ENCODE measurements at regions not wholly inside any gene's neighbourhood (a gene's known extent, or its start where the extent isn't known, plus 50 kb on each side); places are given as distances from the start of the nearest gene placed in this dataset.
"Not testable (repeated sequence)": the region's sequence is repeated elsewhere in the genome, so short reads cannot be mapped to it uniquely, and the experiment has no call there.

DNA sequence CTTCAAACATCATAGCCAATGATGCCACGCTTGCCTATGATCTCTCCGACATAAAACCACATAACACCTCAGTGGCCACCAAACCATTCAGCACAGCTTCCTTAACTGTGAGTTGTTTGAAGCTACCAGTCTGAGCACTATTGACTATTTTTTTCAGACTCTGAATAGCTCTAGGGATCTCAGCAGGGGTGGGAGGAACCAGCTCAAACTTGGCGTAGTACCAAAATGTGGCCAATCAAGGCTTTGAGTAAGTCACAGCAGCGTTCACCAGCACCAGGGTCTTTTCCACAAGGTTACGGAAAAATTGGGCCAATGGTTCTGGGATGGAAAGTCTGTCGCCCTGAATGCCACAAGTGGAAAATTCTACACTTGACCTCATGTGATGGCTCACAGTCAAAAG lies 70.6 kb downstream of the SMPDL3A start:
- Mint-ChIP-seq H3K9me3 (no peaks in the 10 kb centered on the region), H3K36me3 (ENCODE audit: low read depth) (no peaks in the 10 kb centered on the region), H3K4me3 (no peak overlapping the region), H3K27me3 (ENCODE audit: low read depth) (no peaks in the 10 kb centered on the region), H3K4me1 (ENCODE audit: low read depth) (no peaks in the 10 kb centered on the region), H3K27ac (no peak overlapping the region)
- CTCF ChIA-PET, result no interaction called here
- intact Hi-C loops (cut with micrococcal nuclease), result no loop called here
- no peak for DNase-seq

DNA sequence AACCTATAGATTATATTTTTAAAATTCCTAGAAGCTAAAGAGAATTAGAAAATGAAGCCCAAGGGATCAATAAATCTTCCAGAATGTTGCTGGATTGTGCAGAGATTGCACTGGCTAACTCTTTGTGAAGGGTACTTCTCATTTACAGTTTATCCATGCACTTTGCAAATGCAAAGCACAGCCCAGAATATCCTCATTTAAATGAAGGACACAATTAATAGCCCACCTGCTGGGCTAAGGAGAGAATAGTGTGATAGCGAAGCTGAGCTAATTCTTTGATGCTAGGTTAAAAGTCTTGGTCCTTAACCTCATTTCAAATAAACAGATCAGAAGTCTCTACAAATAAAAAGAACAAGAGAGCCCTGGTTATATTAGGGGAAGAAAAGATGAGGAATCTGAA lies 72.5 kb downstream of the SMPDL3A start:
- Mint-ChIP-seq H3K9me3 (no peaks in the 10 kb centered on the region), H3K27me3 (ENCODE audit: low read depth) (no peaks in the 10 kb centered on the region), H3K27ac (no peak overlapping the region), H3K4me3 (no peak overlapping the region), H3K36me3 (ENCODE audit: low read depth) (no peaks in the 10 kb centered on the region), H3K4me1 (ENCODE audit: low read depth) (no peaks in the 10 kb centered on the region)
- CTCF ChIA-PET, result no interaction called here
- no peak for DNase-seq
- intact Hi-C loops (cut with micrococcal nuclease), result no loop called here

DNA sequence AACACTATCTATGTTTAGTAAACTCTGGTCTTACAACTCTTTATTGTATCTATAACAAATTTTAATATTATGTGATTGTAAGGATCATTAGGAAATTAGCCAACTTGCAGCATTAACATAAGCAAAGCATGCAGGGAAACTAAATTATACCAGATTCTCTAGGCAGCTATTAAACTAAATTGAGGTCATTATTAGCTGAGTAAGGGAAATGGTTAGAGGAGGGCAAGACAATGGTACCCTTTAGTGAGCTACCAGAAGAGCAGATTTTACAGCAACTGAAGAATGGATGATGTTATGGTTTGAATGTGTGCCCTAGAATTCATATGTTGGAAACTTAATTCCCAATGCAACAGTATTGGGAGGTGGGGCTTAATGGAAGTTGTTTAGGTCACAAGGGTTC lies 79.1 kb downstream of the SMPDL3A start:
- Mint-ChIP-seq H3K27me3 (ENCODE audit: low read depth) (peaks cover 6% of the 10 kb centered on the region), H3K27ac (no peak overlapping the region), H3K4me1 (ENCODE audit: low read depth) (no peaks in the 10 kb centered on the region), H3K36me3 (ENCODE audit: low read depth) (no peaks in the 10 kb centered on the region), H3K9me3 (no peaks in the 10 kb centered on the region), H3K4me3 (no peak overlapping the region)
- no peak for DNase-seq
- CTCF ChIA-PET, result no interaction called here
- intact Hi-C loops (cut with micrococcal nuclease), result no loop called here

GRCh38 chr6:122869437-122870024 lies 80.5 kb downstream of the SMPDL3A start:
- DNase-seq, result peak; percentile 13
- no peak overlapping the region for H3K4me3 Mint-ChIP-seq
- no peaks in the 10 kb centered on the region for H3K9me3 Mint-ChIP-seq
- intact Hi-C loops (cut with micrococcal nuclease), result loop anchor here (1.0 kb wide), 1 partner anchor 447 kb away; no protein-coding TSS in a partner anchor
- H3K4me1 Mint-ChIP-seq (ENCODE audit: low read depth), result no peaks in the 10 kb centered on the region
- H3K27me3 Mint-ChIP-seq (ENCODE audit: low read depth), result peaks cover 6% of the 10 kb centered on the region
- H3K27ac Mint-ChIP-seq, result no peak overlapping the region
- H3K36me3 Mint-ChIP-seq (ENCODE audit: low read depth), result no peaks in the 10 kb centered on the region
- CTCF ChIA-PET, result interaction anchor here (0.7 to 0.8 kb wide), 3 partner anchors 16 to 88 kb away, joined by 3 to 4 read pairs (median 3); no protein-coding TSS in a partner anchor

DNA sequence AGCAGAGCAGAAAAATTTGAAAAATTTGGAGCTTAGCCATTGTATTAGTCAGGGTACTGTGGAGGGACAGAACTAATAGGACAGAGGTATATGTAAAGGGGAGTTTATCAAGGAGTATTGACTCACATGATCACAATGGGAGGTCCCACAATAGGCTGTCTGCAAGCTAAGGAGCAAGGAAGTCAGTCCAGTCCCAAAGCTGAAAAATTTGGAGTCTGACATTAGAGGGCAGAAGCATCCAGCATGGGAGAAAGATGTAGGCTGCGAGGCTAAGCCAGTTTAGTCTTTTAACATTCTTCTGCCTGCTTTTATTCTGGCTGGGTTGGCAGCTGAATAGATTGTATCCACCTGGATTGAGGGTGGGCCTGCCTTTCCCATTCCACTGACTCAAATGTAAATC lies 82.0 kb downstream of the SMPDL3A start:
- no peak overlapping the region for H3K27ac Mint-ChIP-seq
- intact Hi-C loops (cut with micrococcal nuclease), result no loop called here
- H3K27me3 Mint-ChIP-seq (ENCODE audit: low read depth), result peaks cover 6% of the 10 kb centered on the region
- no peaks in the 10 kb centered on the region for H3K4me1 Mint-ChIP-seq (ENCODE audit: low read depth)
- CTCF ChIA-PET, result no interaction called here
- no peak overlapping the region for H3K4me3 Mint-ChIP-seq
- no peak for DNase-seq
- no peaks in the 10 kb centered on the region for H3K36me3 Mint-ChIP-seq (ENCODE audit: low read depth)
- H3K9me3 Mint-ChIP-seq, result no peaks in the 10 kb centered on the region

DNA sequence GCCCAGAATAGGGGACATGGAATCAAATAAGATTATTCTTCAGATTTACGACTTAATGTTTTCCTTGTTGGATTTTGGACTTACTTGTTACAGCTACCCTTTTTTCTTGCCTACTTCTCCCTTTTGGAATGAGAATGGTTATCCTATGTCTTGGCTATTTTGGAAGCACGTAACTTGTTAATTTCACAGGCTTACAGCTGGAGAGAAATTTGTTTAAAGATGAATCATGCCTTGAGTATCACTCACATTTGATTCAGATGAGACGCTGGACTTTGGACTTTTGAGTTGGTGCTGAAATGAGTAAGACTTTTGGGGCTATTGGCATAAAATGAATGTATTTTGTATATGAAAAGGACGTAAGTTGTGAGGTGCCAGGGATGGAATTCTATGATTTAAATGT lies 83.3 kb downstream of the SMPDL3A start:
- H3K4me3 Mint-ChIP-seq, result no peak overlapping the region
- intact Hi-C loops (cut with micrococcal nuclease), result no loop called here
- no peaks in the 10 kb centered on the region for H3K9me3 Mint-ChIP-seq
- no peak for DNase-seq
- H3K36me3 Mint-ChIP-seq (ENCODE audit: low read depth), result no peaks in the 10 kb centered on the region
- CTCF ChIA-PET, result interaction anchor here (0.6 kb wide), 1 partner anchor 8 kb away, joined by 4 read pairs; no protein-coding TSS in a partner anchor
- no peaks in the 10 kb centered on the region for H3K4me1 Mint-ChIP-seq (ENCODE audit: low read depth)
- no peak overlapping the region for H3K27ac Mint-ChIP-seq
- H3K27me3 Mint-ChIP-seq (ENCODE audit: low read depth), result peaks cover 6% of the 10 kb centered on the region

- intact Hi-C loops (cut with micrococcal nuclease), result no loop called here
- peaks cover 2% of the 10 kb centered on the region for H3K27me3 Mint-ChIP-seq (ENCODE audit: low read depth)
- no peak for DNase-seq
- CTCF ChIA-PET, result interaction anchor here (1.1 kb wide), 1 partner anchor 69 kb away, joined by 4 read pairs; no protein-coding TSS in a partner anchor
- H3K4me3 Mint-ChIP-seq, result no peak overlapping the region
- no peaks in the 10 kb centered on the region for H3K4me1 Mint-ChIP-seq (ENCODE audit: low read depth)
- H3K27ac Mint-ChIP-seq, result no peak overlapping the region
- no peaks in the 10 kb centered on the region for H3K36me3 Mint-ChIP-seq (ENCODE audit: low read depth)
- H3K9me3 Mint-ChIP-seq, result no peaks in the 10 kb centered on the region
Observed at GRCh38 chr6:122877302-122877701, 88.2 kb downstream of the SMPDL3A start.

- CTCF ChIA-PET, result no interaction called here
- H3K9me3 Mint-ChIP-seq, result no peaks in the 10 kb centered on the region
Observed at GRCh38 chr6:122878796-122879195, 89.7 kb downstream of the SMPDL3A start.

DNA sequence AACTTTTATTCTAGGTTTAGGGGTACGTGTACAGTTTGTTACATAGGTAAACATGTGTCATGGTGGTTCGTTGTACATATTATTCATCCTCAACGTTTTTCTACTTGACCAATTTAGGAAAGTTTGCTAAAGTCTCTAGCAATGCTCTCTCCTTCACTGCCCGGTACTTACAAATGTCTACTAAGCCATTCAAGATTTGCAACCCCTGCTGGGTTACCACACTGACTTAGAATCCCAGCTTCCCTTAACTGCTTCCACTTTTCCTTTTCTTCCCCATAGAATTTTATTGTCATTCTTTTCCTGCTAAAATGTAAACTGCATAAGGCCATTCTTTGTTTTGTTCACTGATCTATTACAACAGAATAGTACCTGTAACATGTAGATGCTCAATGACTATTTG lies 97.4 kb downstream of the SMPDL3A start:
- no peaks in the 10 kb centered on the region for H3K27me3 Mint-ChIP-seq (ENCODE audit: low read depth)
- no peak overlapping the region for H3K4me3 Mint-ChIP-seq
- no peaks in the 10 kb centered on the region for H3K36me3 Mint-ChIP-seq (ENCODE audit: low read depth)
- no peak for DNase-seq
- intact Hi-C loops (cut with micrococcal nuclease), result no loop called here
- H3K27ac Mint-ChIP-seq, result no peak overlapping the region
- H3K9me3 Mint-ChIP-seq, result peaks cover 2% of the 10 kb centered on the region
- no peaks in the 10 kb centered on the region for H3K4me1 Mint-ChIP-seq (ENCODE audit: low read depth)
- CTCF ChIA-PET, result interaction anchor here (0.9 kb wide), 1 partner anchor 17 kb away, joined by 3 read pairs; no protein-coding TSS in a partner anchor

More at GRCh38 chr6:122878796-122879195, 89.7 kb downstream of the SMPDL3A start:
- H3K4me3 Mint-ChIP-seq, result no peak overlapping the region
- intact Hi-C loops (cut with micrococcal nuclease), result no loop called here
- no peaks in the 10 kb centered on the region for H3K27me3 Mint-ChIP-seq (ENCODE audit: low read depth)
- no peak overlapping the region for H3K27ac Mint-ChIP-seq
- no peak for DNase-seq
- no peaks in the 10 kb centered on the region for H3K4me1 Mint-ChIP-seq (ENCODE audit: low read depth)
- H3K36me3 Mint-ChIP-seq (ENCODE audit: low read depth), result no peaks in the 10 kb centered on the region

DNA sequence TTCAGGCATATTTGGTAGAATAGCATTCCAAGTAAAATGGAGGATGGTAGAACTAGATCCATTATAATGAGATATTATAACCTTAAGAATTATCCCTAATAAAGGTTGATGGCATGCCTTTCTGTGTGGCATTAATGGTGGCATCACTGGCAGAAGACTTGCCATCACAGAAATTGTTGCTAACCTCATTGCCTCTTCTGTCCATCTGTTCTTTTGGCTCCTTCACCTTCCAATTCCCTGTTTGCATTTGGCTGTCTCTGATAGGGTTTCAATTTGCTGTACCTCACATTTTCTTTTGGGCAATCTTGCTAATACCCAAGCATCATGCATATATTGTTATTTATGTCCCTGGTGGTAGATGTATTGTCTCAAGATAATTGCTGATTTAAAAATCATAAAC lies 98.9 kb downstream of the SMPDL3A start:
- CTCF ChIA-PET, result no interaction called here
- intact Hi-C loops (cut with micrococcal nuclease), result no loop called here
- Mint-ChIP-seq H3K27ac (no peak overlapping the region), H3K36me3 (ENCODE audit: low read depth) (no peaks in the 10 kb centered on the region), H3K9me3 (peaks cover 2% of the 10 kb centered on the region), H3K4me1 (ENCODE audit: low read depth) (no peaks in the 10 kb centered on the region), H3K4me3 (no peak overlapping the region), H3K27me3 (ENCODE audit: low read depth) (no peaks in the 10 kb centered on the region)
- DNase-seq, result no peak

DNA sequence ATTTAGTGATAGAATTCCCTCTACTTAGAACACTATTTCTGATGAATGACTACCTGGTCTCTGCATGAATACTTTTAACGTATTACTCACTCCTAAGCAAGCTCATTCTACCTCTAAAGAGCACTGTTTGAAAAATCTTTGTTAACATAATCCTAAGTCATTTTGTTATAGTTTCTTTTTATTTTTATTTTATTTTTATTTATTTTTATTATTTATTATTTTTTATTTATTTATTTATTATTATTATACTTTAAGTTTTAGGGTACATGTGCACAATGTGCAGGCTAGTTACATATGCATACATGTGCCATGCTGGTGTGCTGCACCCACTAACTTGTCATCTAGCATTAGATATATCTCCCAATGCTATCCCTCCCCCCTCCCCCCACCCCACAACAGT lies 99.6 kb downstream of the SMPDL3A start:
- H3K4me3 Mint-ChIP-seq; H3K36me3 Mint-ChIP-seq (ENCODE audit: low read depth); DNase-seq; intact Hi-C loops (cut with micrococcal nuclease); H3K4me1 Mint-ChIP-seq (ENCODE audit: low read depth); CTCF ChIA-PET; H3K9me3 Mint-ChIP-seq; H3K27ac Mint-ChIP-seq; H3K27me3 Mint-ChIP-seq (ENCODE audit: low read depth): not testable (repeated sequence)

- CTCF ChIA-PET, result interaction anchor here (0.5 kb wide), 1 partner anchor 51 kb away, joined by 3 read pairs; no protein-coding TSS in a partner anchor
- no peak for DNase-seq
- Mint-ChIP-seq H3K4me3 (no peak overlapping the region), H3K36me3 (ENCODE audit: low read depth) (no peaks in the 10 kb centered on the region), H3K27me3 (ENCODE audit: low read depth) (no peaks in the 10 kb centered on the region), H3K9me3 (no peaks in the 10 kb centered on the region), H3K4me1 (ENCODE audit: low read depth) (no peaks in the 10 kb centered on the region), H3K27ac (no peak overlapping the region)
- intact Hi-C loops (cut with micrococcal nuclease), result no loop called here
Observed at GRCh38 chr6:122890250-122890649, 101.2 kb downstream of the SMPDL3A start.

- CTCF ChIA-PET, result no interaction called here
- intact Hi-C loops (cut with micrococcal nuclease), result no loop called here
- Mint-ChIP-seq H3K4me1 (ENCODE audit: low read depth) (no peaks in the 10 kb centered on the region), H3K36me3 (ENCODE audit: low read depth) (no peaks in the 10 kb centered on the region), H3K9me3 (no peaks in the 10 kb centered on the region), H3K27ac (no peak overlapping the region), H3K4me3 (no peak overlapping the region), H3K27me3 (ENCODE audit: low read depth) (no peaks in the 10 kb centered on the region)
- no peak for DNase-seq
Observed at GRCh38 chr6:122894791-122895190, 101.2 kb upstream of the CLVS2 start.
